RWPE1 (cell line): ENCODE measurements at regions not wholly inside any gene's neighbourhood (a gene's known extent, or its start where the extent isn't known, plus 50 kb on each side); places are given as distances from the start of the nearest gene placed in this dataset.

Experiments
- CTCF ChIA-PET: fragments of 350-600 bp; sonication (Branson Sonifier 250); formaldehyde crosslinking; extraction: SDS; loops from one replicate; lab custom pipeline; 2021; lab: Yijun Ruan, JAX
- POLR2A ChIA-PET: fragments of 400-600 bp; formaldehyde crosslinking; extraction: SDS; loops from one replicate; lab custom pipeline; 2020; ENCODE audit warnings: antibody characterized with exemption; ENCODE audit not compliant: low non-redundant PET; lab: Yijun Ruan, JAX
- DNase-seq: peaks from one replicate; pipeline ENCODE4 v3.0.0; 2012; ENCODE audit warnings: low spot score
- H3K27ac ChIP-seq: fragments of 450-650 bp; 2 replicates; pipeline ENCODE4 v1.5.1; 2017
- TF ChIP-seq, protein P1 (sequence below): fragments of 450-650 bp; conservative IDR thresholded peaks from 2 replicates; pipeline ENCODE4 v1.5.1; 2017; ENCODE audit warnings: low read depth, mild to moderate bottlenecking

DNA sequence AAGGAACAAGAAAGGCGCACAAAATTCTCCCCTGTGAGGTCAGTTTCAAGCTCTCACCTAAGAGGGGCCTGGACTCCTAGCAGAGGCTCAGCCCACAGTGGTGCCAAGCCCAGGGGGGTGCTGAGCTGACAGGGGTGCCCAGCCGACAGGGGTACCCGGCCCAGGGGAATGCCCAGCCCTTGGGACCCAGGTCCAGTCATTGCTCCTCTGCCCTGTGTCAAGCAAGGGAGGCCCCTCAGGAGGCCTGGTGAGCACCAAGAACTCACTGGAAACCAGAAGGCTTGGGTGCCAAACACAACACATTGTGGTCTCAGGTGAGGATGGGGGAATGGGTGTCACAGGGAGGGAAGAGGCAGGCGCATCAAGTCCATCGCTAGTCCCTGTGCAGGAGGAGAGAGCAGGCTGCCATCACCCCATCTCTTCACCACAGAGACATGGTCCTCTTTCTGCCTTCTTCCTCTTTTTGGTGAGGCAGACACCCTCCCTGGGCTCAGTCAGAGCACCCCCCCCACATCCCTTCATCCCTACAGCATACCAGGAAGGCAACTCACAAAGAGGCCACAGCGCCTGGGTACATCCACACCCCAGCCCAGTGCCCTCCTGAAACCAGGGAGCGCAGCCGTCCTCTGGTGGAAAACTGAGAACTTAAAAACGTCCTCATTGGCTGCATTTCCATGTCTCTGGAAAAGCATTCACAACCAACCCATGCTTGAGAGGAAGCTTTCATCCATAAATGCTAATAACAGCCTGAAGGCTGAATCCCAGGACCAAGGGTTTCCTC, 111.3 kb downstream of the BANF2 start:
- H3K27ac ChIP-seq, result no peak overlapping the region
- ChIA-PET CTCF (no interaction called here), POLR2A (no interaction called here)
- DNase-seq, result no peak
- TF ChIP-seq, protein P1, sequence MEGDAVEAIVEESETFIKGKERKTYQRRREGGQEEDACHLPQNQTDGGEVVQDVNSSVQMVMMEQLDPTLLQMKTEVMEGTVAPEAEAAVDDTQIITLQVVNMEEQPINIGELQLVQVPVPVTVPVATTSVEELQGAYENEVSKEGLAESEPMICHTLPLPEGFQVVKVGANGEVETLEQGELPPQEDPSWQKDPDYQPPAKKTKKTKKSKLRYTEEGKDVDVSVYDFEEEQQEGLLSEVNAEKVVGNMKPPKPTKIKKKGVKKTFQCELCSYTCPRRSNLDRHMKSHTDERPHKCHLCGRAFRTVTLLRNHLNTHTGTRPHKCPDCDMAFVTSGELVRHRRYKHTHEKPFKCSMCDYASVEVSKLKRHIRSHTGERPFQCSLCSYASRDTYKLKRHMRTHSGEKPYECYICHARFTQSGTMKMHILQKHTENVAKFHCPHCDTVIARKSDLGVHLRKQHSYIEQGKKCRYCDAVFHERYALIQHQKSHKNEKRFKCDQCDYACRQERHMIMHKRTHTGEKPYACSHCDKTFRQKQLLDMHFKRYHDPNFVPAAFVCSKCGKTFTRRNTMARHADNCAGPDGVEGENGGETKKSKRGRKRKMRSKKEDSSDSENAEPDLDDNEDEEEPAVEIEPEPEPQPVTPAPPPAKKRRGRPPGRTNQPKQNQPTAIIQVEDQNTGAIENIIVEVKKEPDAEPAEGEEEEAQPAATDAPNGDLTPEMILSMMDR, result no peak

DNA sequence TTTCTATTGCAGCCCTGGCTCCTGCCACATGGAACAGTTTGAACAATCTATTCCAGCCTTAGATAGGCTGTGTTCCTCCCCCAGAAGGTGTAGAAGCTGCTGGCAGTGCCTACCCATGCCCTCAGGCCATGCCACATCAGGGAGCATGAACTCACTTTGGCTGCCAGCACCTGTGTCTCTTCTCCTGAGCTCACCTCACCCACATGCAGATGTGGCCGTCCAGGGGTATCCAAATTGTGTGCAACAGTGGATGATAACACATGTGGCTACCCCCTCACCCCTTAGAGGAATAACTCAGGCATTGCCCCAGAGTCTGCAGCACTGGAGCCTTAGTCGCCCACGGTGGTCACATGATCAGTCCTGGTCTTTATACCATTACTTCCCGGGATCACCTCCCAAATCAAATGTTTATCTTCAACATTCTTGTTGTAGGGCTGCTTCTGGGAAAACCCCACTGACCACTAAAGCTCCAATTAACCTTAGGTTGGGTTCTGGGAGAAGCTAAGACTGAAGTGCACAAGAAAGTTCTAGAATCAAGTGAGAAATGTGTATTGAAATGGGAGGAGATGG, 110.4 kb downstream of the BANF2 start:
- TF ChIP-seq, protein P1, result no peak
- ChIA-PET CTCF (interaction anchor here (0.5 kb wide), 1 partner anchor 378 kb away, joined by 4 read pairs; no protein-coding TSS in a partner anchor), POLR2A (no interaction called here)
- no peak for DNase-seq
- no peak overlapping the region for H3K27ac ChIP-seq

DNA sequence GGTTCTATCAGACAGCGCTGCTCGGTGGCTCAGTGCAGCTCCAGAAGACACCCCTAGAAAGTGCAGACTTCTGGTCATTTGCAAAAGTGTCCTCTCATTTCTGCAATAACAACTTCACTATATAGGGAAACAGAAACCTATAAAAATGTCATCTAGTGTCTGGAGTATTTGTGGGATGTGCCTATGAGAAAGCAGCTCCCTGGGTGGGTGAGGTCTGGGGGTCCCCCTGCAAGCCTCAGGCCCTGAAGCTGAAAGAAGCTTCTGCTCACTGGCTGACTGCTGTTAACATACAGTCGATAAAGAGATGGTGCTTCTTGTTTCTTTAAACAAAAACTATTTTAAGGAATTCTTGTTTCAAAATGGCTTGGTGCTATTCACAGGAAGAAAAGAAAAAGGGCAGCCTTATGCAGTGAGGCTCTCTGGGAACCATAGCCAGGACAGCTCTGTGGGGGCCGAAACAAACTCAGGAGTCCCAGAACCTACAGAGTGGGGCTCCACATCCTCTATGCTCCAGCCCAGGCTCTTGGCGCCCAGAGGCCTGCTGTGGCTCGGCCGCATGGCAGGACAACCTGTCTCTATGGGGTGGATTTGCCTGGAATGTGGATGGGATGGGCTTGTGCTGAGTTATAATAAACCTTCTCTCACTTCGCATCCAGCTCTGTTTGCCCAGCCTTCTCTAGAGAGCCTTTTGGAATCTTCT, 109.7 kb downstream of the BANF2 start:
- no peak for DNase-seq
- TF ChIP-seq, protein P1, result no peak
- ChIA-PET CTCF (interaction anchor here (0.5 to 0.8 kb wide), 2 partner anchors 60 to 377 kb away, joined by 4 to 7 read pairs; no protein-coding TSS in a partner anchor), POLR2A (no interaction called here)
- no peak overlapping the region for H3K27ac ChIP-seq

DNA sequence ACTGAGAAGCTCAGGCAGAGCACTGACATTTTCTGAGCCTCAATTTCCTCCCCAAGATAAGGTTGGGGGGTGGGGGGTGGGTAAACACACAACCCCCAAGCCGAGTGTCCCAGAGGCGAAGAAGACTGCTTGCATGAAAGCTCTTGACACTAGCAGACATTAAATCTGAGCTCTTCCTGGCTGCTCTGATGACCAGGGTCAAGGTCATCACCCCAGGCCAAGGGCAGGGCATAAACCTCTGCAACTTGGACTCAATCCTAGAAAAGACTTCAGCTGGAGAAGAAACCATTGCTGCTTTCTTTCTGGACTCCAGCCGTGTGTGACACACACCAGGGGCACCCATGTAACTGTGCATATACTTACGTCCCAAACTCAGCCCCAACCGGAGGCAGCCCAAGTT, 109.0 kb downstream of the BANF2 start:
- POLR2A ChIA-PET, result no interaction called here
- DNase-seq, result no peak
- CTCF ChIA-PET, result interaction anchor here (0.8 kb wide), 1 partner anchor 61 kb away, joined by 7 read pairs; no protein-coding TSS in a partner anchor
- no peak overlapping the region for H3K27ac ChIP-seq
- TF ChIP-seq, protein P1, result no peak

DNA sequence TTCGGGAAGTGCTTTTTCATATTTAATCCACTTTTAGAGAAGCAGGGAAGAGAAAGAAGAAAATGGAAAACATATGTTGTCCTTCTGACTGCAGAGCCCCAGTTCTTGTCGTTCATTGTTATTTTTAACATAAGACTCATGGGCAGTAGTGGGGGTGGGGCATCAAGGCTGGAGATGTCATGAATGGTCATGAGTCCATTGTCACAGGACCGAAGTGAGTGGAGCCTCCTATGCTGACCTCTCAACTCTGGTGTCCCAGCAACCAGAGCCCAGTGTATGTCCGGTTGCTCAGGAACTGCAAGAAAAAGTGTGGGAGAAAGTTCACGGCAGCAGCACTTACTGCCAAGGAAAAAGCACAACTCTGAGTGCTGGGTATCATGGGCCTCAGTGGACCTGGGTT, 108.6 kb downstream of the BANF2 start:
- DNase-seq, result no peak
- no peak overlapping the region for H3K27ac ChIP-seq
- TF ChIP-seq, protein P1, result no peak
- ChIA-PET CTCF (no interaction called here), POLR2A (no interaction called here)

DNA sequence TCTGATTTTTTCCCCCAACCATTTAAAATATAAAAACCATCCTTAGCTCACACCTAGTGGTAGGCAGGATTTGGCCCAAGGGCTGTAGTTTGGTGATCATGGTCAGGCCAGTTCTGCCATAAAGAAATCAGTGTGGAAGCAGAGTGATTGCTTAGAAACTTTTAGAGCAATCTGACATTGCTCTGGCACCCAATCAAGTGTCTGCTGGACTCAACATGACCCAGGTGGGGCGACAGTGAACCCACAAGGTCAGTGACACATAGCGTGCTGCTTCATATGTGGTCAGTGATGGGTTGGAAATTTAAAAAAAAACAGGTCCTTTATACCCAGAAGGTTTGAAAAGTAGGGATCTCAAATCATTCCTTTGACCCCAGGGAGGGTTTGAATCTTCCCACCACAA, 107.9 kb downstream of the BANF2 start:
- POLR2A ChIA-PET, result no interaction called here
- CTCF ChIA-PET, result no interaction called here
- DNase-seq, result no peak
- TF ChIP-seq, protein P1, result no peak
- no peak overlapping the region for H3K27ac ChIP-seq
